Stomach (tissue), 8 donors: ENCODE measurements at regions not wholly inside any gene's neighbourhood (a gene's known extent, or its start where the extent isn't known, plus 50 kb on each side); places are given as distances from the start of the nearest gene placed in this dataset.

ENCODE experiments used
- DNase-seq, 2 donors: peaks; one replicate each; pipeline versions ENCODE4 v3.0.0 to v3.0.0-alpha.2; 2013 to 2019
- H3K27ac ChIP-seq, 5 donors: fragments of 200-600 bp in 4 of 5; sonication (generic) in 4 of 5; one replicate each; pipeline ENCODE4 v1.5.1; 2013 to 2019; ENCODE audit warnings: mild to moderate bottlenecking in 1 of 5, moderate library complexity in 1 of 5
- H3K27me3 ChIP-seq, 3 donors: fragments of 200-600 bp; sonication (generic); one replicate each; pipeline ENCODE4 v1.5.1; 2017 to 2019; ENCODE audit warnings: mixed run types in 1 of 3
- H3K36me3 ChIP-seq, 4 donors: fragments of 200-600 bp; sonication (generic); 1 replicate in 3 of 4; 2 replicates in 1 of 4; pipeline ENCODE4 v1.5.1; 2016 to 2019
- H3K4me1 ChIP-seq, 4 donors: fragments of 200-600 bp; sonication (generic); one replicate each; pipeline ENCODE4 v1.5.1; 2016 to 2019
- H3K4me3 ChIP-seq, 4 donors: fragments of 200-600 bp; sonication (generic) in 3 of 4; one replicate each; pipeline ENCODE4 v1.5.1; 2016 to 2019; ENCODE audit warnings: mild to moderate bottlenecking in 1 of 4
- H3K9me3 ChIP-seq, 4 donors: fragments of 200-600 bp; sonication (generic); one replicate each; pipeline ENCODE4 v1.5.1; 2016 to 2019
- CTCF ChIP-seq, 7 experiments: fragments of 450-650 bp in 4 of 7; fragments of 200-600 bp in 3 of 7; sonication (generic) in 3 of 7; IDR thresholded peaks; one replicate each; pipeline ENCODE4 v1.5.1; 2016 to 2019; ENCODE audit warnings: antibody characterized with exemption in 7 of 7, control low read depth in 2 of 7, mild to moderate bottlenecking in 1 of 7
- EP300 ChIP-seq: sonication (generic); formaldehyde crosslinking; IDR thresholded peaks from one replicate; pipeline ENCODE4 v1.6.1; 2017; ENCODE audit warnings: antibody characterized with exemption
- POLR2A ChIP-seq, 4 donors: fragments of 450-650 bp; IDR thresholded peaks; one replicate each; pipeline ENCODE4 v1.6.1; 2016; ENCODE audit warnings: antibody characterized with exemption in 4 of 4, control low read depth in 2 of 4, mild to moderate bottlenecking in 1 of 4, moderate library complexity in 1 of 4
- POLR2AphosphoS5 ChIP-seq, 3 donors: sonication (generic); formaldehyde crosslinking; IDR thresholded peaks; one replicate each; pipeline ENCODE4 v1.6.1; 2016; ENCODE audit warnings: antibody characterized with exemption in 3 of 3
- WGBS, 5 donors: extraction: QIAGEN DNeasy Blood & Tissue Kit in 3 of 5; methylation state at CpG; one replicate each; pipeline versions ENCODE4 v1.1.5 to v1.1.7; 2013 to 2018; 5-methylcytosine and 5-hydroxymethylcytosine counted together
- intact Hi-C: fragments of 100-400 bp; cut with DNase I; formaldehyde crosslinking; loops from one replicate; pipeline ENCODE4 v1.15.1; 2023; ENCODE audit warnings: low total_unique reads
- donor health status: healthy with polysubstance abuse.
- donor health status: Bipolar disorder and iron deficiency.
- donor health status: healthy.

DNA sequence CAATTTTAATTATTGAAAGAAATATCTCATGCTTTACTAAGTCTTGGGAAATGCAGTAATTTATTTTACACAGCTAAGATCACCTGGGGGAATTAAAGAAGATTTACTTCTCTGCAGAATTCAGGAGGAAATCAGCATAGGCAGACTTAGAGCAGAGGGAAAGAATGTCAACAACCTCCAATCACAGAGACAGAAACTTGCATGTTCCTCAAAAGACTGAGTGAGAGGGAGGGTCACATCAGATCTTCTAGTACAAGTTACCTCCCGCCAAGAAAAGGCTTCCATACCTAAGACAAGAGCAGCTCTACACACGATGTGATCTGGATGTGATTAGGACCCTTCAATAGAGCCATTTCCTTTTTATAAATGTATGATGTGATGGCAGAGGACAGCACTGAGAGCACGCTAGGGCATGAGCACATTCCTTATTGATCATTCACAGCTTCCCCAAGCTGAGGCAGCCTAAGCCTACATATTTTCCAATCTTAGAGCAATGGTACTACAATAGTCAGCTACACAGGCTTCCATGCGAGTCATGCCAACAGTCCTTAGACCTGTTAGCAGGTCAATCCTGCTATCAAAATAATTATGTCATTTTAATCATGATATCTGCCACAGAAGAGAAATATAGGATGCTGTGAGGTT is 403.3 kb downstream of the ETNK1 start:
- 53 to 74% (median 65%) methylated on average over 4 of the region's 4 CpGs for WGBS, 5 donors
- no peak for TF ChIP-seq POLR2A (IDR thresholded peaks at IDR 0.05)
- TF ChIP-seq EP300, result no peak
- no peak for TF ChIP-seq CTCF (IDR thresholded peaks at IDR 0.05)
- TF ChIP-seq POLR2AphosphoS5 (IDR thresholded peaks at IDR 0.05), result no peak
- Histone ChIP-seq H3K36me3 (no peaks in the 10 kb centered on the region), H3K9me3 (no peaks in the 10 kb centered on the region), H3K27ac (no peak overlapping the region), H3K4me1 (no peaks in the 10 kb centered on the region), H3K4me3 (no peak overlapping the region), H3K27me3 (no peaks in the 10 kb centered on the region)
- intact Hi-C loops, result no loop called here
- no peak for DNase-seq

DNA sequence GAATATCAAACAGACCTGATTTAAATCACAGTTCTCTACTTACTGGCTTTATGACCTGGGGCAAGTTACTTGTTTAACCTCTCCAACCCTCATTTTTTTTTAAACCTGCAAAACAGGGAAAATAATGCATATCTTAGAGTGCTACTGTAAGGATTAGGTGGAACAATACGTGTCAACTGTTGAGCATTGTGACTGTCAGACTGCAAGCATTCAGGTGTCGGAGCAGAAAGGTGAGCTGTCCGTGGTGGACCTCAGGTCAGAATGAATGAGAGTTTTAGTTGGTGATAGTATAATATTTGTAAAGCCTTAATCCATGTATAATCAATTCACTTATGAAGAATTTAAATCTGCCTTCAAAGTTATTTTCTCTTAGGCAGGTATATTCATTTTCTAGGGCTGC is 404.2 kb downstream of the ETNK1 start:
- Histone ChIP-seq H3K9me3 (no peaks in the 10 kb centered on the region), H3K27ac (no peak overlapping the region), H3K4me3 (no peak overlapping the region), H3K27me3 (no peaks in the 10 kb centered on the region), H3K36me3 (no peaks in the 10 kb centered on the region), H3K4me1 (no peaks in the 10 kb centered on the region)
- 39 to 62% (median 56%) methylated on average over 3 of the region's 3 CpGs for WGBS, 5 donors
- DNase-seq, result no peak
- intact Hi-C loops, result no loop called here
- no peak for TF ChIP-seq EP300
- TF ChIP-seq POLR2AphosphoS5 (IDR thresholded peaks at IDR 0.05), result no peak
- no peak for TF ChIP-seq POLR2A (IDR thresholded peaks at IDR 0.05)
- no peak for TF ChIP-seq CTCF (IDR thresholded peaks at IDR 0.05)

DNA sequence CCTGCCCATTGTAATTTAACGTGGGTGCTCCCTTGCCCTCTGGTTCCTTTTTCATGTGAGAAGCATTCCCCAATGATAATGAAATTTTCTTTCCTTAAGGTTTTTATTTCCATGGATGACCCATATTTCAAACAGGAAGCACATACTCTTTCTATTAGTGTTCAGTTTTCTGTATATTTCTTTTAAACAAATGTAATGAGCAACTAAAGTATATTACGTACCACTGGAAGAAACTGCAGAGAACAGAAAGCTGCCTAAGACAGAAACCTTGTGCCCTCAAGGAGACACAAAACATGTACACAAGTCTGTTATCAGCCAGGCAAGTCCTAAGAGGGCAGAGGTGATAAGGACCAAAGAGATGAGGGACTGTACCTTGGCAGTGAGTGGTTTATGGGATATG is 414.9 kb downstream of the ETNK1 start:
- Histone ChIP-seq H3K36me3 (no peaks in the 10 kb centered on the region), H3K4me1 (no peaks in the 10 kb centered on the region), H3K27me3 (no peaks in the 10 kb centered on the region), H3K27ac (no peak overlapping the region), H3K9me3 (no peaks in the 10 kb centered on the region), H3K4me3 (no peak overlapping the region)
- TF ChIP-seq EP300, result no peak
- TF ChIP-seq CTCF (IDR thresholded peaks at IDR 0.05), result no peak
- TF ChIP-seq POLR2A (IDR thresholded peaks at IDR 0.05), result no peak
- no peak for TF ChIP-seq POLR2AphosphoS5 (IDR thresholded peaks at IDR 0.05)
- 72 to 83% (median 79%) methylated on average over 2 of the region's 2 CpGs for WGBS, 5 donors
- DNase-seq, result no peak
- intact Hi-C loops, result no loop called here

DNA sequence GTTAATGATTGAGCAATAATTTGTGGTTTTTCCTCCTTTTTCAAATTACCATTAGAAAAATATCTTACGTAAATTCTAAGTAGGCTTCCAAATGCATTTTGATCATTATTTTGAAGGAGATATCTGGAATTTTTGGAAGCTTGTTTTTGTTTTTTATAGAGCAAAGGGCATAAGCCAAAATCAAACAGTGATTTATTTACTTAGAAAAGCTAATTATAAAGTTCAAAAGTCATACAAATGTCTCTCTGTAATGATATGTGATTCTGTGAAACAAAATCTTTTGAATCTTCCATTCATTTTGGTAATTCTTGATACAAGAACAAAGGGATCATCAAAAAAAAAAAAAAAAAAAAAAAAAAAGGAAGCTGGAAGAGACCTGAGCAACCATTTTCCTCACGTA is 416.8 kb downstream of the ETNK1 start:
- Histone ChIP-seq H3K27ac (no peak overlapping the region), H3K27me3 (no peaks in the 10 kb centered on the region), H3K4me3 (no peak overlapping the region), H3K36me3 (no peaks in the 10 kb centered on the region), H3K9me3 (no peaks in the 10 kb centered on the region), H3K4me1 (no peaks in the 10 kb centered on the region)
- intact Hi-C loops, result no loop called here
- TF ChIP-seq POLR2AphosphoS5 (IDR thresholded peaks at IDR 0.05) (no peak), EP300 (no peak), CTCF (IDR thresholded peaks at IDR 0.05) (no peak)
- WGBS, 5 donors, result 82 to 95% (median 91%) methylated on average over 2 of the region's 2 CpGs
- no peak for DNase-seq
